ENCODE measurements at regions not wholly inside any gene's neighbourhood (a gene's known extent, or its start where the extent isn't known, plus 50 kb on each side); places are given as distances from the start of the nearest gene placed in this dataset.

DNA sequence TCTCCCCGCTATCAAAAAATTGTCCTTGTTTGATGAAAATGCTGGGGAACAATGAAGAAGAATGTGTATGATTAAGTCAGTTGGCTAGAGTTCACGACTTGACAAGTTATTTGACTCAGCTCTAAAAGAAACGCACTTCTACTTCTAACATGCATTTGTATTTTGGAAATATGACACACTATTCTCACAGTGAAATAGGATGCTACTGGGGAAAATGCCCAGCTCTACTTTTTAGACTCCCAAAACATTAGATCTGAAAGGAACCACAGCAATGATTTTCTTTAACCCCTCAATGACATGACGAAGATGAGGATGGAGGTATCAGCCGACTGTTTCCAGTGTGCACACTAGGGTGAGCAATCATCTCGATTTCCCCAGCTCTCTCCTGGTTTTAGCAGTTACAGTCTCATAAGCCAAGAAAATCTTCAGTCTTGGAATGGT lies 83.6 kb upstream of the PCSK1 start (continued):
- TF ChIP-seq ZNF501 (tag by site-specific recombination; IDR thresholded peaks at IDR 0.05) (no peak), ZNF132 (tag by site-specific recombination; IDR thresholded peaks at IDR 0.05; ENCODE audit: borderline replicate concordance) (no peak), TCF7L2 (IDR thresholded peaks at IDR 0.05; ENCODE audit: borderline replicate concordance, low read depth, low read length) (no peak), ZNF707 (tag by site-specific recombination; IDR thresholded peaks at IDR 0.05) (no peak), ZNF184 (tag by site-specific recombination; IDR thresholded peaks at IDR 0.05) (no peak), ZBTB17 (tag by site-specific recombination; IDR thresholded peaks at IDR 0.05) (no peak)
- TF ChIP-seq, protein P1, sequence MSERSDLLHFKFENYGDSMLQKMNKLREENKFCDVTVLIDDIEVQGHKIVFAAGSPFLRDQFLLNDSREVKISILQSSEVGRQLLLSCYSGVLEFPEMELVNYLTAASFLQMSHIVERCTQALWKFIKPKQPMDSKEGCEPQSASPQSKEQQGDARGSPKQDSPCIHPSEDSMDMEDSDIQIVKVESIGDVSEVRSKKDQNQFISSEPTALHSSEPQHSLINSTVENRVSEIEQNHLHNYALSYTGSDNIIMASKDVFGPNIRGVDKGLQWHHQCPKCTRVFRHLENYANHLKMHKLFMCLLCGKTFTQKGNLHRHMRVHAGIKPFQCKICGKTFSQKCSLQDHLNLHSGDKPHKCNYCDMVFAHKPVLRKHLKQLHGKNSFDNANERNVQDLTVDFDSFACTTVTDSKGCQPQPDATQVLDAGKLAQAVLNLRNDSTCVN (tag by site-specific recombination; optimal IDR thresholded peaks at IDR 0.05): no peak
- TF ChIP-seq, protein P2, sequence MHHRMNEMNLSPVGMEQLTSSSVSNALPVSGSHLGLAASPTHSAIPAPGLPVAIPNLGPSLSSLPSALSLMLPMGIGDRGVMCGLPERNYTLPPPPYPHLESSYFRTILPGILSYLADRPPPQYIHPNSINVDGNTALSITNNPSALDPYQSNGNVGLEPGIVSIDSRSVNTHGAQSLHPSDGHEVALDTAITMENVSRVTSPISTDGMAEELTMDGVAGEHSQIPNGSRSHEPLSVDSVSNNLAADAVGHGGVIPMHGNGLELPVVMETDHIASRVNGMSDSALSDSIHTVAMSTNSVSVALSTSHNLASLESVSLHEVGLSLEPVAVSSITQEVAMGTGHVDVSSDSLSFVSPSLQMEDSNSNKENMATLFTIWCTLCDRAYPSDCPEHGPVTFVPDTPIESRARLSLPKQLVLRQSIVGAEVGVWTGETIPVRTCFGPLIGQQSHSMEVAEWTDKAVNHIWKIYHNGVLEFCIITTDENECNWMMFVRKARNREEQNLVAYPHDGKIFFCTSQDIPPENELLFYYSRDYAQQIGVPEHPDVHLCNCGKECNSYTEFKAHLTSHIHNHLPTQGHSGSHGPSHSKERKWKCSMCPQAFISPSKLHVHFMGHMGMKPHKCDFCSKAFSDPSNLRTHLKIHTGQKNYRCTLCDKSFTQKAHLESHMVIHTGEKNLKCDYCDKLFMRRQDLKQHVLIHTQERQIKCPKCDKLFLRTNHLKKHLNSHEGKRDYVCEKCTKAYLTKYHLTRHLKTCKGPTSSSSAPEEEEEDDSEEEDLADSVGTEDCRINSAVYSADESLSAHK (tag by site-specific recombination; IDR thresholded peaks at IDR 0.05): no peak

DNA sequence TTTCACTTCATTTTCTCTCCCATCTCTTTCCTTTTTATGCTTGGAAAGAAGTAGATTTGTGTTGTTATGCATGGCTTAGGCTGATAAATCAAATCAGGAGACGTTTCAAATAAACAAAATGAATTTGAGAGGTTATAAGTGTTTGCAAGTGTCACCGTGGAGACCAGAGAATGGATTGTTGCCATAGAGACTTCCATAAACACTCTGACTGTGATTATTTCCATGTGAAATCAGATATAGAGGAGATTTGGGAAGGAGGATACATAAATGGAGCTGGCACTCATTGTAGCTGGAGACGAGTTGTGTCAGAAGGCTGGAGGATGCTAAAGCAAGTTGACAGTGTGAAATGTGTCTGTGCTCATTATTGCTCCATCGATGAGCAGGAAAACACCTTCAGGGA lies 84.2 kb upstream of the PCSK1 start:
- Histone ChIP-seq H3K27ac (ENCODE audit: extremely low read depth, low read depth, low read length) (no peak overlapping the region), H3K36me3 (ENCODE audit: control insufficient read depth in 2 of 2, insufficient read depth in 1 of 2, low read length in 2 of 2) (no peaks in the 10 kb centered on the region), H3K4me3 (ENCODE audit: low read depth, low read length) (no peak overlapping the region), H3K9me3 (ENCODE audit: control insufficient read depth, insufficient read depth, low read depth, low read length) (no peaks in the 10 kb centered on the region), H3K4me1 (ENCODE audit: control insufficient read depth, insufficient read depth, low read length) (peaks cover 1% of the 10 kb centered on the region; the same call in 1 of the 2 replicates)
- CTCF ChIA-PET: no interaction called here
- TF ChIP-seq ZNF670 (tag by site-specific recombination; IDR thresholded peaks at IDR 0.05; ENCODE audit: low read depth) (no peak), ZBTB17 (tag by site-specific recombination; IDR thresholded peaks at IDR 0.05) (peak; percentile 52)
- POLR2A ChIA-PET: no interaction called here

DNA sequence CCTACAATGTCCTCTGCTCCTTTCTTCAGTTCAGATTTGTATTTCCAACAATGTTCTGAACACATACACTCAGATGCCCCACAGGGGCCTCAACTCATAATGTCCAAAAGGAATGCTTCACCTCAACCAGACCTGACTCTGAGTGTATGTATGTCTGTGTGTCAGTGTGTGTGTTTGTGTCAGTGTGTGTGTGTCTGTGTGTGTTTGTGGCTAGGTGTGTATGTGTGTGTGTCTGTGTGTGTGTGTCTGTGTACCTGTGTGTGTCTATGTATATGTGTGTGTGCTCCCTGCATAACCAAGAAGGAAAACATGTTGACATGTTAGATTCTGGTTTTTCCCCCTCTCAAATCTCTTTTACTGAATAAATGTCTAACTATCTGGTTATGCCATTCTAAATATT lies 87.3 kb upstream of the PCSK1 start:
- ChIA-PET CTCF (no interaction called here), POLR2A (no interaction called here)
- Histone ChIP-seq H3K27ac (ENCODE audit: extremely low read depth, low read depth, low read length) (no peak overlapping the region), H3K9me3 (ENCODE audit: control insufficient read depth, insufficient read depth, low read depth, low read length) (no peaks in the 10 kb centered on the region), H3K4me3 (ENCODE audit: low read depth, low read length) (no peak overlapping the region), H3K36me3 (ENCODE audit: control insufficient read depth in 2 of 2, insufficient read depth in 1 of 2, low read length in 2 of 2) (no peaks in the 10 kb centered on the region), H3K4me1 (ENCODE audit: control insufficient read depth, insufficient read depth, low read length) (peaks cover 10% of the 10 kb centered on the region)
- TF ChIP-seq, protein P3, sequence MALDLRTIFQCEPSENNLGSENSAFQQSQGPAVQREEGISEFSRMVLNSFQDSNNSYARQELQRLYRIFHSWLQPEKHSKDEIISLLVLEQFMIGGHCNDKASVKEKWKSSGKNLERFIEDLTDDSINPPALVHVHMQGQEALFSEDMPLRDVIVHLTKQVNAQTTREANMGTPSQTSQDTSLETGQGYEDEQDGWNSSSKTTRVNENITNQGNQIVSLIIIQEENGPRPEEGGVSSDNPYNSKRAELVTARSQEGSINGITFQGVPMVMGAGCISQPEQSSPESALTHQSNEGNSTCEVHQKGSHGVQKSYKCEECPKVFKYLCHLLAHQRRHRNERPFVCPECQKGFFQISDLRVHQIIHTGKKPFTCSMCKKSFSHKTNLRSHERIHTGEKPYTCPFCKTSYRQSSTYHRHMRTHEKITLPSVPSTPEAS (tag by site-specific recombination; IDR thresholded peaks at IDR 0.05): peak; percentile 94
- TF ChIP-seq ZNF324 (tag by site-specific recombination; IDR thresholded peaks at IDR 0.05): no peak

DNA sequence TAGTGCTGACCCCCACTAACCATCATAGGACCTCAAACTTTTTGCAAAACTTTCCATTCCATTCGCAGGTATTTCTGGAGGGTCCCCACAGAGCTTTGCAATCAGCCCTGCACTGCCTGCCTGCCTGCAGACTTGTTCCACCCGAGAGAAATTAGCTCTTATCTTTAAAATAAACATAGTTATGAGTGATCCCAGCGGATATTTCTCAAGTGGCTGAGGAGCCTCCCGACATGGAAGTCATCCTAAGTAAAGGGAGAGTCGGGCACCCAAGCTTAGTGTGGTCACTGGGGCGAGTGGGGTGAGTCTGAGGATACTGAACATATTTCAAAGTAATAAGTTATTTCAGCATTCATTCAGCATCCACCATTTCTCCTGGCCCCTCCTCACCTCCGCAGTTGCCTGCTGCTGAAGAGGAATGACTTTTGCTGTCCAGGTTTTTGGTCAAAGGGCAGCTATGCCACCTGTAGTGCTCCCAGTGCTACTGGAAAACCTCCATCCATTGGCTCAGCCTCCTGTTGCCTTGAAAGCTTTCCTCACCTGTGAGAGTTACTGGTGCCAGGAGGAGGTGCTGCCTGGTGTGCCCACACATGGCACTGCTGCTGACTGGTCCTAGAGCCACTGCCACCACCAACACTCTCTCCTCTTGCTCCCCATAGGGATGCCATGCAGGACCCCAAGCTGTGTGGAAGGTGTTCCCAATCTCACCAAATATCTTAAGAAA lies 89.7 kb upstream of the PCSK1 start:
- POLR2A ChIA-PET: no interaction called here

More for the DNA sequence above, 89.7 kb upstream of the PCSK1 start:
- Histone ChIP-seq H3K27ac (ENCODE audit: extremely low read depth, low read depth, low read length) (no peak overlapping the region), H3K36me3 (ENCODE audit: control insufficient read depth in 2 of 2, insufficient read depth in 1 of 2, low read length in 2 of 2) (no peaks in the 10 kb centered on the region), H3K9me3 (ENCODE audit: control insufficient read depth, insufficient read depth, low read depth, low read length) (no peaks in the 10 kb centered on the region), H3K4me3 (ENCODE audit: low read depth, low read length) (no peak overlapping the region), H3K4me1 (ENCODE audit: control insufficient read depth, insufficient read depth, low read length) (peaks cover 10% of the 10 kb centered on the region)
- CTCF ChIA-PET: interaction anchor here (0.6 kb wide), 1 partner anchor 806 kb away, joined by 5 read pairs; no protein-coding TSS in a partner anchor
- TF ChIP-seq, protein P4, sequence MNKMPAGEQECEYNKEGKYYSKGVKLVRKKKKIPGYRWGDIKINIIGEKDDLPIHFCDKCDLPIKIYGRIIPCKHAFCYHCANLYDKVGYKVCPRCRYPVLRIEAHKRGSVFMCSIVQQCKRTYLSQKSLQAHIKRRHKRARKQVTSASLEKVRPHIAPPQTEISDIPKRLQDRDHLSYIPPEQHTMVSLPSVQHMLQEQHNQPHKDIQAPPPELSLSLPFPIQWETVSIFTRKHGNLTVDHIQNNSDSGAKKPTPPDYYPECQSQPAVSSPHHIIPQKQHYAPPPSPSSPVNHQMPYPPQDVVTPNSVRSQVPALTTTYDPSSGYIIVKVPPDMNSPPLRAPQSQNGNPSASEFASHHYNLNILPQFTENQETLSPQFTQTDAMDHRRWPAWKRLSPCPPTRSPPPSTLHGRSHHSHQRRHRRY (tag by site-specific recombination; IDR thresholded peaks at IDR 0.05): no peak
- TF ChIP-seq, protein P1 (tag by site-specific recombination; optimal IDR thresholded peaks at IDR 0.05): no peak
